Natural killer cell (primary cell): ENCODE measurements at regions not wholly inside any gene's neighbourhood (a gene's known extent, or its start where the extent isn't known, plus 50 kb on each side); places are given as distances from the start of the nearest gene placed in this dataset.

ENCODE experiments used
- ATAC-seq, 3 donors: fragments of 150-1000 bp in 2 of 3; fragments of 200-7000 bp in 1 of 3; cut with Tn5 transposase; 1 replicate in 1 of 3; 2 replicates in 2 of 3; pipeline ENCODE4 v1.10.0; 2021; ENCODE audit warnings: mild to moderate bottlenecking in 2 of 3, moderate library complexity in 2 of 3
- DNase-seq, 2 donors: peaks; one replicate each; pipeline versions ENCODE4 v3.0.0 to v3.0.0-alpha.2; 2013 to 2021; ENCODE audit warnings: mixed read lengths in 1 of 2
- H3K27ac ChIP-seq: one replicate; pipeline ENCODE4 v1.5.1; 2013; ENCODE audit warnings: mild to moderate bottlenecking, low read length
- H3K27me3 ChIP-seq: one replicate; pipeline ENCODE4 v1.6.1; 2013; ENCODE audit warnings: low read length; ENCODE audit not compliant: control insufficient read depth, insufficient read depth
- H3K36me3 ChIP-seq: one replicate; pipeline ENCODE4 v1.6.1; 2013; ENCODE audit warnings: low read length; ENCODE audit not compliant: control insufficient read depth, insufficient read depth
- H3K4me1 ChIP-seq: one replicate; pipeline ENCODE4 v1.6.1; 2013; ENCODE audit warnings: low read length; ENCODE audit not compliant: control insufficient read depth, insufficient read depth
- H3K4me3 ChIP-seq: one replicate; pipeline ENCODE4 v1.5.1; 2013; ENCODE audit warnings: low read length
- H3K9me3 ChIP-seq: one replicate; pipeline ENCODE4 v1.6.1; 2013; ENCODE audit warnings: low read length; ENCODE audit not compliant: control insufficient read depth, insufficient read depth
- H3K27ac Mint-ChIP-seq, 2 donors: one replicate each; pipeline ENCODE4 v1.8.0; 2022; ENCODE audit warnings: mild to moderate bottlenecking in 2 of 2, mixed read lengths in 2 of 2, moderate library complexity in 1 of 2
- H3K27me3 Mint-ChIP-seq, 2 donors: one replicate each; pipeline ENCODE4 v1.8.0; 2022; ENCODE audit warnings: low read depth in 2 of 2, mixed read lengths in 2 of 2
- H3K36me3 Mint-ChIP-seq: one replicate; pipeline ENCODE4 v1.8.0; 2022; ENCODE audit warnings: mixed read lengths
- H3K4me1 Mint-ChIP-seq, 2 donors: one replicate each; pipeline ENCODE4 v1.8.0; 2022; ENCODE audit warnings: mixed read lengths in 2 of 2
- H3K4me3 Mint-ChIP-seq: one replicate; pipeline ENCODE4 v1.8.0; 2022; ENCODE audit warnings: mild to moderate bottlenecking, moderate library complexity, mixed read lengths
- H3K9me3 Mint-ChIP-seq, 2 donors: one replicate each; pipeline ENCODE4 v1.8.0; 2022; ENCODE audit warnings: mixed read lengths in 2 of 2
- CTCF ChIP-seq: fragments of 200-600 bp; IDR thresholded peaks from one replicate; pipeline ENCODE4 v1.8.0; 2022; ENCODE audit warnings: antibody characterized with exemption
- WGBS: methylation state at CpG from one replicate; pipeline ENCODE4 v1.1.7; 2013; ENCODE audit warnings: missing lambda C conversion rate; ENCODE audit not compliant: insufficient coverage; 5-methylcytosine and 5-hydroxymethylcytosine counted together
- intact Hi-C: fragments of 100-400 bp; cut with micrococcal nuclease; formaldehyde crosslinking; loops from one replicate; pipeline ENCODE4 v1.14.2; 2022

- Mint-ChIP-seq H3K4me3 (no peak overlapping the region), H3K27me3 (peaks cover 0 to 6% of the 10 kb centered on the region in 2 donors), H3K27ac (no peak overlapping the region), H3K4me1 (peaks cover 4 to 6% of the 10 kb centered on the region in 2 donors), H3K36me3 (no peaks in the 10 kb centered on the region), H3K9me3 (no peaks in the 10 kb centered on the region)
- ATAC-seq = no peak
- Histone ChIP-seq H3K27me3 (no peaks in the 10 kb centered on the region), H3K4me3 (no peak overlapping the region), H3K27ac (no peak overlapping the region), H3K36me3 (no peaks in the 10 kb centered on the region), H3K9me3 (no peaks in the 10 kb centered on the region), H3K4me1 (no peaks in the 10 kb centered on the region)
- 98% methylated on average over 5 of the region's 5 CpGs for WGBS
- TF ChIP-seq CTCF = no peak
- DNase-seq = no peak
- intact Hi-C loops = no loop called here
Observed at GRCh38 chr1:221916176-221916575, 174.3 kb upstream of the DUSP10 start.

- Mint-ChIP-seq H3K4me1 (peaks cover 6 to 7% of the 10 kb centered on the region in 2 donors), H3K4me3 (no peak overlapping the region), H3K27me3 (peaks cover 0 to 6% of the 10 kb centered on the region in 2 donors), H3K36me3 (no peaks in the 10 kb centered on the region), H3K27ac (no peak overlapping the region), H3K9me3 (no peaks in the 10 kb centered on the region)
- Histone ChIP-seq H3K4me3 (no peak overlapping the region), H3K9me3 (no peaks in the 10 kb centered on the region), H3K27me3 (no peaks in the 10 kb centered on the region), H3K27ac (no peak overlapping the region), H3K4me1 (no peaks in the 10 kb centered on the region), H3K36me3 (no peaks in the 10 kb centered on the region)
- DNase-seq = no peak
- ATAC-seq = no peak
- 87% methylated on average over 2 of the region's 2 CpGs for WGBS
- no peak for TF ChIP-seq CTCF
- intact Hi-C loops = no loop called here
Observed at GRCh38 chr1:221915764-221916163, 173.9 kb upstream of the DUSP10 start.

GRCh38 chr1:221913351-221913892 is 171.5 kb upstream of the DUSP10 start:
- no peaks in the 10 kb centered on the region for H3K9me3 ChIP-seq
- Mint-ChIP-seq H3K9me3 (no peaks in the 10 kb centered on the region), H3K36me3 (no peaks in the 10 kb centered on the region), H3K27ac (no peak overlapping the region), H3K4me3 (no peak overlapping the region), H3K27me3 (peaks cover 0 to 6% of the 10 kb centered on the region in 2 donors), H3K4me1 (peaks cover 6 to 7% of the 10 kb centered on the region in 2 donors)
- DNase-seq (no peak), ATAC-seq (no peak)
- WGBS = 94% methylated on average over 3 of the region's 3 CpGs
- H3K27me3 ChIP-seq = no peaks in the 10 kb centered on the region
- no peak overlapping the region for H3K27ac ChIP-seq
- intact Hi-C loops = no loop called here
- no peak for TF ChIP-seq CTCF
- no peaks in the 10 kb centered on the region for H3K36me3 ChIP-seq
- no peaks in the 10 kb centered on the region for H3K4me1 ChIP-seq
- H3K4me3 ChIP-seq = no peak overlapping the region

GRCh38 chr1:221912230-221912629 is 170.3 kb upstream of the DUSP10 start:
- no peak for DNase-seq
- no peaks in the 10 kb centered on the region for H3K4me1 ChIP-seq
- no peak overlapping the region for H3K27ac Mint-ChIP-seq
- H3K4me3 ChIP-seq = no peak overlapping the region
- no peak overlapping the region for H3K27ac ChIP-seq
- H3K4me1 Mint-ChIP-seq = peaks cover 6 to 7% of the 10 kb centered on the region in 2 donors
- H3K9me3 ChIP-seq = no peaks in the 10 kb centered on the region
- peaks cover 0 to 9% of the 10 kb centered on the region in 2 donors for H3K27me3 Mint-ChIP-seq
- no peak for ATAC-seq
- H3K4me3 Mint-ChIP-seq = no peak overlapping the region
- H3K27me3 ChIP-seq = no peaks in the 10 kb centered on the region
- intact Hi-C loops = no loop called here
- TF ChIP-seq CTCF = no peak
- H3K9me3 Mint-ChIP-seq = no peaks in the 10 kb centered on the region
- no peaks in the 10 kb centered on the region for H3K36me3 ChIP-seq
- no peaks in the 10 kb centered on the region for H3K36me3 Mint-ChIP-seq
